IMR-90 (cell line): ENCODE measurements at regions not wholly inside any gene's neighbourhood (a gene's known extent, or its start where the extent isn't known, plus 50 kb on each side); places are given as distances from the start of the nearest gene placed in this dataset.

Experiments used
- BHLHE40 ChIP-seq: fragments of 150-350 bp; IDR thresholded peaks from 2 replicates; pipeline ENCODE4 v1.6.1; 2016; ENCODE audit warnings: mild to moderate bottlenecking, low read depth, low read length
- MXI1 ChIP-seq: IDR thresholded peaks from 2 replicates; pipeline ENCODE4 v1.6.1; 2012; ENCODE audit warnings: low read depth, mild to moderate bottlenecking, low read length, moderate library complexity, borderline replicate concordance
- POLR2A ChIP-seq: IDR thresholded peaks from 2 replicates; pipeline ENCODE4 v1.6.1; 2012; ENCODE audit warnings: mild to moderate bottlenecking, low read depth, low read length
- RAD21 ChIP-seq: IDR thresholded peaks from 2 replicates; pipeline ENCODE4 v1.6.1; 2012; ENCODE audit warnings: low read length, improper control_type of control experiment
- SMC3 ChIP-seq: fragments of 150-350 bp; IDR thresholded peaks from 2 replicates; pipeline ENCODE4 v1.6.1; 2016; ENCODE audit warnings: low read depth, mild to moderate bottlenecking, antibody characterized with exemption, low read length, moderate library complexity
- TF ChIP-seq, protein P1 (sequence below): conservative IDR thresholded peaks from 2 replicates; pipeline ENCODE4 v1.5.1; 2012; ENCODE audit warnings: mild to moderate bottlenecking, low read depth, low read length, improper control_type of control experiment
- TF ChIP-seq, protein P2 (sequence below): fragments of 150-350 bp; IDR thresholded peaks from 2 replicates; pipeline ENCODE4 v1.6.1; 2017; ENCODE audit warnings: mild to moderate bottlenecking, antibody characterized with exemption, low read length, low read depth

DNA sequence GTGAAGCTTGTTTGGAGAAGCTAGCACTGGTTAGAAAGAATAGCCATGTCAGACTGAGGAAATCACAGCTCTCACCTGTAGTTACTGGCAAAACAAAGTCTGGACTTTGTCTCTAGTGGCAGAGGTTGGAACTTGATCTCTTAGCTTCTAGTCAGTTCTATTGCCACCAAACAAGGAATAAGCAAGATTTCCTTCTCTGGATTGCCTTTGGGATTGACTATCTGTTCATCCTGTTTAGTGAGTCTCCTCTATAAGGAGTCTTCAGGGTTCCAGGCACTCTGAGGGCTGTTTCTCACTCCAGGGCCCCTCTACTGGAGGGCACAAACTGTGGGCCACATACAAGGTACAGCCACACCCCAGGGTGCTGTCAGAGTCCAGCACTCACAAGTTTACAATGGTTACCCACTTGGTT is 426.6 kb upstream of the THBS1 start:
- TF ChIP-seq, protein P1, sequence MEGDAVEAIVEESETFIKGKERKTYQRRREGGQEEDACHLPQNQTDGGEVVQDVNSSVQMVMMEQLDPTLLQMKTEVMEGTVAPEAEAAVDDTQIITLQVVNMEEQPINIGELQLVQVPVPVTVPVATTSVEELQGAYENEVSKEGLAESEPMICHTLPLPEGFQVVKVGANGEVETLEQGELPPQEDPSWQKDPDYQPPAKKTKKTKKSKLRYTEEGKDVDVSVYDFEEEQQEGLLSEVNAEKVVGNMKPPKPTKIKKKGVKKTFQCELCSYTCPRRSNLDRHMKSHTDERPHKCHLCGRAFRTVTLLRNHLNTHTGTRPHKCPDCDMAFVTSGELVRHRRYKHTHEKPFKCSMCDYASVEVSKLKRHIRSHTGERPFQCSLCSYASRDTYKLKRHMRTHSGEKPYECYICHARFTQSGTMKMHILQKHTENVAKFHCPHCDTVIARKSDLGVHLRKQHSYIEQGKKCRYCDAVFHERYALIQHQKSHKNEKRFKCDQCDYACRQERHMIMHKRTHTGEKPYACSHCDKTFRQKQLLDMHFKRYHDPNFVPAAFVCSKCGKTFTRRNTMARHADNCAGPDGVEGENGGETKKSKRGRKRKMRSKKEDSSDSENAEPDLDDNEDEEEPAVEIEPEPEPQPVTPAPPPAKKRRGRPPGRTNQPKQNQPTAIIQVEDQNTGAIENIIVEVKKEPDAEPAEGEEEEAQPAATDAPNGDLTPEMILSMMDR, result peak; percentile 10; the same call in 1 of the 2 replicates
- TF ChIP-seq POLR2A (no peak), BHLHE40 (no peak), RAD21 (no peak), MXI1 (no peak), SMC3 (no peak)
- TF ChIP-seq, protein P2, sequence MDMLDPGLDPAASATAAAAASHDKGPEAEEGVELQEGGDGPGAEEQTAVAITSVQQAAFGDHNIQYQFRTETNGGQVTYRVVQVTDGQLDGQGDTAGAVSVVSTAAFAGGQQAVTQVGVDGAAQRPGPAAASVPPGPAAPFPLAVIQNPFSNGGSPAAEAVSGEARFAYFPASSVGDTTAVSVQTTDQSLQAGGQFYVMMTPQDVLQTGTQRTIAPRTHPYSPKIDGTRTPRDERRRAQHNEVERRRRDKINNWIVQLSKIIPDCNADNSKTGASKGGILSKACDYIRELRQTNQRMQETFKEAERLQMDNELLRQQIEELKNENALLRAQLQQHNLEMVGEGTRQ, result no peak
